ENCODE measurements at regions not wholly inside any gene's neighbourhood (a gene's known extent, or its start where the extent isn't known, plus 50 kb on each side); places are given as distances from the start of the nearest gene placed in this dataset.
A peak's percentile ranks its signal among the peaks of the same experiment; 100 is the strongest.

- DNase-seq (ENCODE audit: low spot score) (no peak), ATAC-seq (ENCODE audit: low FRiP score) (no peak)
- no peak for TF ChIP-seq CTCF (IDR thresholded peaks at IDR 0.05)
Observed at GRCh38 chr6:168255283-168255881, 64.2 kb downstream of the DACT2 start.

GRCh38 chr6:168252267-168252666 is 67.3 kb downstream of the DACT2 start:
- DNase-seq (ENCODE audit: low spot score) (no peak), ATAC-seq (ENCODE audit: low FRiP score) (no peak)
- TF ChIP-seq CTCF (IDR thresholded peaks at IDR 0.05): no peak

GRCh38 chr6:168250250-168250649 is 69.3 kb downstream of the DACT2 start:
- no peak for TF ChIP-seq CTCF (IDR thresholded peaks at IDR 0.05)
- DNase-seq (ENCODE audit: low spot score) (no peak), ATAC-seq (ENCODE audit: low FRiP score) (no peak)

- DNase-seq (ENCODE audit: low spot score) (no peak), ATAC-seq (ENCODE audit: low FRiP score) (no peak)
Observed at GRCh38 chr6:168249746-168250145, 69.8 kb downstream of the DACT2 start.

GRCh38 chr6:168248148-168248620 is 71.4 kb downstream of the DACT2 start:
- no peak for TF ChIP-seq CTCF (IDR thresholded peaks at IDR 0.05)
- DNase-seq (ENCODE audit: low spot score) (no peak), ATAC-seq (ENCODE audit: low FRiP score) (no peak)

More at GRCh38 chr6:168249746-168250145, 69.8 kb downstream of the DACT2 start:
- TF ChIP-seq CTCF (IDR thresholded peaks at IDR 0.05): no peak

GRCh38 chr6:168247443-168248147 is 72.0 kb downstream of the DACT2 start:
- ATAC-seq (ENCODE audit: low FRiP score): peak; percentile 24
- TF ChIP-seq CTCF (IDR thresholded peaks at IDR 0.05): no peak

More at GRCh38 chr6:168247443-168248147, 72.0 kb downstream of the DACT2 start:
- DNase-seq (ENCODE audit: low spot score): no peak

All from omental fat pad (tissue), 3 donors.